Brain microvascular endothelial cell (primary cell): ENCODE measurements at regions not wholly inside any gene's neighbourhood (a gene's known extent, or its start where the extent isn't known, plus 50 kb on each side); places are given as distances from the start of the nearest gene placed in this dataset.

Experiments
- DNase-seq: peaks from one replicate; pipeline ENCODE4 v3.0.0-alpha.2; 2020
- H3K27ac ChIP-seq: fragments of 250-450 bp; sonication (Bioruptor Pico); 2 replicates; pipeline ENCODE4 v1.5.1; 2020; ENCODE audit warnings: mild to moderate bottlenecking, moderate library complexity
- H3K27me3 ChIP-seq: fragments of 250-450 bp; sonication (Bioruptor Pico); replicated peaks from 2 replicates; pipeline ENCODE4 v1.5.1; 2020; ENCODE audit warnings: mild to moderate bottlenecking
- H3K36me3 ChIP-seq: fragments of 250-450 bp; sonication (Bioruptor Pico); replicated peaks from 2 replicates; pipeline ENCODE4 v1.5.1; 2020; ENCODE audit warnings: mild to moderate bottlenecking
- H3K4me3 ChIP-seq: 2 replicates; pipeline ENCODE4 v1.5.1; 2011; ENCODE audit warnings: low read depth, mild to moderate bottlenecking, control low read depth, low read length, moderate library complexity
- CTCF ChIP-seq: IDR thresholded peaks from 2 replicates; pipeline ENCODE4 v1.5.1; 2011; ENCODE audit warnings: low read depth, mild to moderate bottlenecking, moderate library complexity, low read length, control low read depth, inconsistent platforms; ENCODE audit errors: missing control alignments
- in situ Hi-C: cut with HindIII; loops from 2 replicates; pipeline ENCODE4 v1.10.0; 2017; ENCODE audit warnings: low sequenced_read_pairs, low pct_ligation_motif_present

GRCh38 chr3:80445641-80446040 lies 677.8 kb upstream of the ROBO1 start:
- no peak for DNase-seq
- no peak for TF ChIP-seq CTCF
- no peak overlapping the region for H3K27ac ChIP-seq
- H3K36me3 ChIP-seq = no peaks in the 10 kb centered on the region
- H3K27me3 ChIP-seq = no peaks in the 10 kb centered on the region
- H3K4me3 ChIP-seq = no peak overlapping the region
- in situ Hi-C loops = no loop called here

- Histone ChIP-seq H3K36me3 (no peaks in the 10 kb centered on the region), H3K27ac (no peak overlapping the region), H3K4me3 (no peak overlapping the region), H3K27me3 (no peaks in the 10 kb centered on the region)
- in situ Hi-C loops = no loop called here
- DNase-seq = no peak
- TF ChIP-seq CTCF = no peak
Measured at GRCh38 chr3:80445053-80445452, 677.3 kb upstream of the ROBO1 start.

- H3K36me3 ChIP-seq = no peaks in the 10 kb centered on the region
- TF ChIP-seq CTCF = no peak
- in situ Hi-C loops = no loop called here
- no peak overlapping the region for H3K27ac ChIP-seq
- no peak overlapping the region for H3K4me3 ChIP-seq
- H3K27me3 ChIP-seq = no peaks in the 10 kb centered on the region
- DNase-seq = no peak
Measured at GRCh38 chr3:80439490-80439889, 671.7 kb upstream of the ROBO1 start.

GRCh38 chr3:80434366-80434765 lies 666.6 kb upstream of the ROBO1 start:
- DNase-seq = no peak
- H3K27me3 ChIP-seq = no peaks in the 10 kb centered on the region
- H3K27ac ChIP-seq = no peak overlapping the region
- H3K4me3 ChIP-seq = no peak overlapping the region
- in situ Hi-C loops = no loop called here
- TF ChIP-seq CTCF = no peak
- no peaks in the 10 kb centered on the region for H3K36me3 ChIP-seq

- H3K27me3 ChIP-seq = no peaks in the 10 kb centered on the region
- no peak overlapping the region for H3K4me3 ChIP-seq
- no peak overlapping the region for H3K27ac ChIP-seq
- no peak for TF ChIP-seq CTCF
- in situ Hi-C loops = no loop called here
- H3K36me3 ChIP-seq = no peaks in the 10 kb centered on the region
- no peak for DNase-seq
Measured at GRCh38 chr3:80424951-80425350, 657.2 kb upstream of the ROBO1 start.

- TF ChIP-seq CTCF = no peak
- H3K27me3 ChIP-seq = no peaks in the 10 kb centered on the region
- no peak for DNase-seq
- no peaks in the 10 kb centered on the region for H3K36me3 ChIP-seq
- H3K4me3 ChIP-seq = no peak overlapping the region
- no peak overlapping the region for H3K27ac ChIP-seq
- in situ Hi-C loops = no loop called here
Measured at GRCh38 chr3:80408030-80408721, 640.4 kb upstream of the ROBO1 start.
